Keratinocyte (primary cell): ENCODE measurements at regions not wholly inside any gene's neighbourhood (a gene's known extent, or its start where the extent isn't known, plus 50 kb on each side); places are given as distances from the start of the nearest gene placed in this dataset.

ENCODE experiments used
- DNase-seq: peaks from one replicate; pipeline ENCODE4 v3.0.0-alpha.2; 2011; ENCODE audit warnings: low read depth, missing footprints, low spot score
- FAIRE-seq: peaks from 2 replicates; lab custom pipeline; 2011; peaks lifted over from hg19 to GRCh38; lab: Jason Lieb, UNC
- H2AFZ ChIP-seq: 2 replicates; pipeline ENCODE4 v1.6.0; 2012; ENCODE audit warnings: low read length, control low read depth, inconsistent platforms; ENCODE audit not compliant: control insufficient read depth
- H3K27ac ChIP-seq: 2 replicates; pipeline ENCODE4 v1.5.1; 2011; ENCODE audit warnings: low read length; ENCODE audit not compliant: control insufficient read depth, insufficient read depth
- H3K27me3 ChIP-seq: 3 replicates; pipeline ENCODE4 v1.6.0; 2011; ENCODE audit warnings: low read length; ENCODE audit not compliant: control insufficient read depth, insufficient read depth; ENCODE audit errors: extremely low read depth
- H3K36me3 ChIP-seq, 2 experiments: 2 replicates in 1 of 2; 3 replicates in 1 of 2; pipeline ENCODE4 v1.5.1; 2011; ENCODE audit warnings: low read length in 2 of 2, mild to moderate bottlenecking in 1 of 2; ENCODE audit not compliant: control insufficient read depth in 2 of 2, insufficient read depth in 2 of 2; ENCODE audit errors: extremely low read depth in 1 of 2
- H3K4me1 ChIP-seq: 3 replicates; pipeline ENCODE4 v1.5.1; 2011; ENCODE audit warnings: low read length; ENCODE audit not compliant: control insufficient read depth, insufficient read depth; ENCODE audit errors: extremely low read depth
- H3K4me2 ChIP-seq: 3 replicates; pipeline ENCODE4 v1.6.0; 2011; ENCODE audit warnings: low read depth, low read length; ENCODE audit not compliant: control insufficient read depth, insufficient read depth; ENCODE audit errors: extremely low read depth
- H3K4me3 ChIP-seq, 3 experiments: fragments of 200-600 bp in 1 of 3; sonication (generic) in 1 of 3; 2 replicates in 2 of 3; 3 replicates in 1 of 3; pipeline ENCODE4 v1.5.1; 2011 to 2016; ENCODE audit warnings: low read length in 3 of 3, mild to moderate bottlenecking in 3 of 3, control low read depth in 2 of 3, inconsistent platforms in 1 of 3, low read depth in 1 of 3, mixed read lengths in 1 of 3, mixed run types in 1 of 3, moderate library complexity in 1 of 3; ENCODE audit not compliant: control insufficient read depth in 2 of 3, insufficient read depth in 2 of 3; ENCODE audit errors: extremely low read depth in 1 of 3
- H3K79me2 ChIP-seq: 2 replicates; pipeline ENCODE4 v1.6.0; 2012; ENCODE audit warnings: low read length; ENCODE audit not compliant: control insufficient read depth, insufficient read depth
- H3K9ac ChIP-seq: 3 replicates; pipeline ENCODE4 v1.6.0; 2011; ENCODE audit warnings: low read length; ENCODE audit not compliant: control insufficient read depth, insufficient read depth; ENCODE audit errors: extremely low read depth
- H3K9me1 ChIP-seq: 3 replicates; pipeline ENCODE4 v1.6.0; 2011; ENCODE audit warnings: low read length; ENCODE audit not compliant: control insufficient read depth, insufficient read depth; ENCODE audit errors: extremely low read depth
- H3K9me3 ChIP-seq: 2 replicates; pipeline ENCODE4 v1.5.1; 2012; ENCODE audit warnings: low read depth, low read length; ENCODE audit not compliant: control insufficient read depth
- H4K20me1 ChIP-seq: 3 replicates; pipeline ENCODE4 v1.6.0; 2011; ENCODE audit warnings: low read length; ENCODE audit not compliant: control insufficient read depth, insufficient read depth; ENCODE audit errors: extremely low read depth
- EZH2 ChIP-seq: IDR thresholded peaks from one replicate; pipeline ENCODE4 v1.6.1; 2012; ENCODE audit warnings: inconsistent platforms, mild to moderate bottlenecking, low read length, moderate library complexity
- dilution Hi-C: fragments of 300-500 bp; cut with MboI; formaldehyde crosslinking; loops from one replicate; pipeline ENCODE4 v1.7.0; 2020; ENCODE audit warnings: low sequenced_read_pairs; ENCODE audit not compliant: extremely low pct_ligation_motif_present
- TF ChIP-seq, protein P1 (sequence below), 3 experiments: IDR thresholded peaks in 1 of 3; conservative IDR thresholded peaks in 1 of 3; optimal IDR thresholded peaks in 1 of 3; 2 replicates in 2 of 3; 3 replicates in 1 of 3; pipeline versions ENCODE3 to v1.5.1; 2011; ENCODE audit warnings: low read length in 3 of 3, mild to moderate bottlenecking in 3 of 3, moderate library complexity in 2 of 3, control low read depth in 1 of 3, inconsistent platforms in 1 of 3; ENCODE audit not compliant: insufficient read depth in 2 of 3; ENCODE audit errors: extremely low read depth in 1 of 3

DNA sequence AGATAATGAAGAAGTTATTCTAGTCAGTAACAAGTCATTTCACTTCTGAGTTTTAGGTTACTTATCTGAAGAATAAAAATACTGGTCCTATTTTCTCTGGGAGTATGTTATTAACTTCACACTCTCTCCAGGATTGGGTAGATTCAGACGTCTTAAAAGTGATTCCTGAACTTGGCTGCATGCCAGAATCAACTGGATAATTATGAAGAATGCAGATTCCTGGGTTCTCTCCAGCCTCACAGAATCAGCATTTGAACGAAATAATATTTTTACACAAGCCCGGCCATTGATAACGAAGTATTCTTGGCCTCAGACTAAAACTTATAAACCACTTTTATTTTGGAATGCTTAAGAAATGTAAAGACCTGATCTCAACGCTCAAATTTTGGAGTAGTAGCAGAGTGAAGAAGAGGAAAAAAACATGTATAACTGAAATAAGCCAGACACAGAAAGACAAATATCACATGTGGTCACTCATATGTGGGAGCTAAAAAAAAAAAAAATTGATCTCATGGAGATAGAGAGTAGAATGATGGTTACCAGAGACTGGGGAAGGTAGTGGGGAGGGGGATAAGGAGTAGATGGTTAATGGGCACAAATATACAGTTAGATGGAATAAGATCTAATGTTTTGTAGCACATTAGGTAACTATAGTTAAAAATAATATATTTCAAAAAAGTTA is 507.3 kb downstream of the ISL1 start:
- H3K36me3 ChIP-seq = no peaks in the 10 kb centered on the region

DNA sequence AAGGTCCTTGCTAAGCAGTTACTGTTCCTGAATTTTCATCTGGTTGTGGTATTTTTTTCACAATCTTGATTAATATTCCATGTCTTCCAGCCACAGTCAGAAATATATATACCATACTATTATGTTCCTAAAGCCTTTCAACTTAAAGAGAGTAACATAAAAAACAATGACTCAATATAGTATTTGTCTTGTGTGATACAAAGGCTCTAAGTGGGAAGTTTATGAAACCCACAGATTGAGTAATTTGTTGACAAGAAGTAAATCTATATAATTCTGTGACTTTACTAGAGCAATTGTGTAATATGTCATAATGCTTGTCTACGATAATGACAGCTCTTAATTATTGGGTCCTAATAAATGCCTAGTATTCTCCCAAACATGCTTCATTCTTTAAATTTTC is 509.4 kb downstream of the ISL1 start:
- H3K27me3 ChIP-seq = no peaks in the 10 kb centered on the region
- no peaks in the 10 kb centered on the region for H3K9me1 ChIP-seq
- no peak overlapping the region for H3K9ac ChIP-seq
- H3K79me2 ChIP-seq = no peaks in the 10 kb centered on the region
- no peak for DNase-seq
- FAIRE-seq = no peak
- no peaks in the 10 kb centered on the region for H3K36me3 ChIP-seq
- H2AFZ ChIP-seq = no peak overlapping the region
- H3K4me2 ChIP-seq = no peak overlapping the region
- dilution Hi-C loops = no loop called here
- no peaks in the 10 kb centered on the region for H3K4me1 ChIP-seq
- H3K27ac ChIP-seq = no peak overlapping the region
- no peak overlapping the region for H3K4me3 ChIP-seq
- H4K20me1 ChIP-seq = no peaks in the 10 kb centered on the region
- H3K9me3 ChIP-seq = no peaks in the 10 kb centered on the region
- no peak for TF ChIP-seq EZH2
- TF ChIP-seq, protein P1, sequence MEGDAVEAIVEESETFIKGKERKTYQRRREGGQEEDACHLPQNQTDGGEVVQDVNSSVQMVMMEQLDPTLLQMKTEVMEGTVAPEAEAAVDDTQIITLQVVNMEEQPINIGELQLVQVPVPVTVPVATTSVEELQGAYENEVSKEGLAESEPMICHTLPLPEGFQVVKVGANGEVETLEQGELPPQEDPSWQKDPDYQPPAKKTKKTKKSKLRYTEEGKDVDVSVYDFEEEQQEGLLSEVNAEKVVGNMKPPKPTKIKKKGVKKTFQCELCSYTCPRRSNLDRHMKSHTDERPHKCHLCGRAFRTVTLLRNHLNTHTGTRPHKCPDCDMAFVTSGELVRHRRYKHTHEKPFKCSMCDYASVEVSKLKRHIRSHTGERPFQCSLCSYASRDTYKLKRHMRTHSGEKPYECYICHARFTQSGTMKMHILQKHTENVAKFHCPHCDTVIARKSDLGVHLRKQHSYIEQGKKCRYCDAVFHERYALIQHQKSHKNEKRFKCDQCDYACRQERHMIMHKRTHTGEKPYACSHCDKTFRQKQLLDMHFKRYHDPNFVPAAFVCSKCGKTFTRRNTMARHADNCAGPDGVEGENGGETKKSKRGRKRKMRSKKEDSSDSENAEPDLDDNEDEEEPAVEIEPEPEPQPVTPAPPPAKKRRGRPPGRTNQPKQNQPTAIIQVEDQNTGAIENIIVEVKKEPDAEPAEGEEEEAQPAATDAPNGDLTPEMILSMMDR (optimal IDR thresholded peaks at IDR 0.05 in 1 of 3, IDR thresholded peaks at IDR 0.05 in 1 of 3, conservative IDR thresholded peaks at IDR 0.05 in 1 of 3; ENCODE audit: extremely low read depth in 1 of 3, insufficient read depth in 2 of 3, low read length in 3 of 3) = no peak

More for the DNA sequence above, 507.3 kb downstream of the ISL1 start:
- Histone ChIP-seq H2AFZ (no peak overlapping the region), H3K9me1 (no peaks in the 10 kb centered on the region), H4K20me1 (no peaks in the 10 kb centered on the region), H3K4me2 (no peak overlapping the region), H3K27ac (no peak overlapping the region), H3K79me2 (no peaks in the 10 kb centered on the region), H3K9ac (no peak overlapping the region), H3K4me1 (no peaks in the 10 kb centered on the region), H3K27me3 (no peaks in the 10 kb centered on the region), H3K4me3 (no peak overlapping the region), H3K9me3 (no peaks in the 10 kb centered on the region)
- TF ChIP-seq, protein P1 (optimal IDR thresholded peaks at IDR 0.05 in 1 of 3, IDR thresholded peaks at IDR 0.05 in 1 of 3, conservative IDR thresholded peaks at IDR 0.05 in 1 of 3; ENCODE audit: extremely low read depth in 1 of 3, insufficient read depth in 2 of 3, low read length in 3 of 3) = no peak
- no peak for TF ChIP-seq EZH2
- no peak for DNase-seq
- dilution Hi-C loops = no loop called here
- no peak for FAIRE-seq
